ENCODE measurements at regions not wholly inside any gene's neighbourhood (a gene's known extent, or its start where the extent isn't known, plus 50 kb on each side); places are given as distances from the start of the nearest gene placed in this dataset.
"Not testable (repeated sequence)": the region's sequence is repeated elsewhere in the genome, so short reads cannot be mapped to it uniquely, and the experiment has no call there.

GRCh38 chr2:57044931-57045635, 861.3 kb downstream of the CCDC85A start:
- no peak for DNase-seq

GRCh38 chr2:57049273-57049672, 865.5 kb downstream of the CCDC85A start:
- no peak for DNase-seq

- no peak for DNase-seq
These were observed 866.2 kb downstream of the CCDC85A start for GRCh38 chr2:57050007-57050406.

- not testable (repeated sequence) for DNase-seq
These were observed 882.5 kb downstream of the CCDC85A start for GRCh38 chr2:57066301-57066700.

GRCh38 chr2:57075226-57075625, 891.4 kb downstream of the CCDC85A start:
- no peak for DNase-seq

- DNase-seq: no peak
These were observed 896.2 kb downstream of the CCDC85A start for GRCh38 chr2:57080035-57080434.

- no peak for DNase-seq
These were observed 901.0 kb downstream of the CCDC85A start for GRCh38 chr2:57084697-57085281.

GRCh38 chr2:57093020-57093419, 909.2 kb downstream of the CCDC85A start:
- no peak for DNase-seq

GRCh38 chr2:57097855-57098254, 914.1 kb downstream of the CCDC85A start:
- no peak for DNase-seq

GRCh38 chr2:57100436-57100835, 916.6 kb downstream of the CCDC85A start:
- no peak for DNase-seq

GRCh38 chr2:57105694-57106093, 921.9 kb downstream of the CCDC85A start:
- DNase-seq: no peak

GRCh38 chr2:57107353-57107752, 923.6 kb downstream of the CCDC85A start:
- DNase-seq: no peak

GRCh38 chr2:57111531-57111930, 927.7 kb downstream of the CCDC85A start:
- no peak for DNase-seq

- DNase-seq: no peak
These were observed 927.5 kb upstream of the VRK2 start for GRCh38 chr2:57119141-57119540.

GRCh38 chr2:57126410-57126809, 920.2 kb upstream of the VRK2 start:
- no peak for DNase-seq

- no peak for DNase-seq
These were observed 907.4 kb upstream of the VRK2 start for GRCh38 chr2:57139179-57139578.

GRCh38 chr2:57141269-57141668, 905.3 kb upstream of the VRK2 start:
- no peak for DNase-seq

GRCh38 chr2:57146951-57147350, 899.7 kb upstream of the VRK2 start:
- no peak for DNase-seq

GRCh38 chr2:57156231-57156924, 890.2 kb upstream of the VRK2 start:
- DNase-seq: no peak

GRCh38 chr2:57160976-57161375, 885.6 kb upstream of the VRK2 start:
- DNase-seq: no peak

- DNase-seq: no peak
These were observed 869.4 kb upstream of the VRK2 start for GRCh38 chr2:57177176-57177575.

GRCh38 chr2:57180042-57180567, 866.5 kb upstream of the VRK2 start:
- no peak for DNase-seq

GRCh38 chr2:57180678-57181077, 865.9 kb upstream of the VRK2 start:
- no peak for DNase-seq

Data from NCI-H1417 treated with DMSO at 0.1 percent for 48 hours (cell line).